NCI-H82 treated with DMSO at 0.1 percent for 48 hours (cell line): ENCODE measurements at regions not wholly inside any gene's neighbourhood (a gene's known extent, or its start where the extent isn't known, plus 50 kb on each side); places are given as distances from the start of the nearest gene placed in this dataset.

ENCODE experiments used
- DNase-seq: peaks from one replicate; lab custom pipeline; 2025; ENCODE audit not compliant: unreplicated experiment; lab: John Stamatoyannopoulos, UW

GRCh38 chr12:41936333-41936732 is 208.3 kb downstream of the GXYLT1 start:
- no peak for DNase-seq

DNA sequence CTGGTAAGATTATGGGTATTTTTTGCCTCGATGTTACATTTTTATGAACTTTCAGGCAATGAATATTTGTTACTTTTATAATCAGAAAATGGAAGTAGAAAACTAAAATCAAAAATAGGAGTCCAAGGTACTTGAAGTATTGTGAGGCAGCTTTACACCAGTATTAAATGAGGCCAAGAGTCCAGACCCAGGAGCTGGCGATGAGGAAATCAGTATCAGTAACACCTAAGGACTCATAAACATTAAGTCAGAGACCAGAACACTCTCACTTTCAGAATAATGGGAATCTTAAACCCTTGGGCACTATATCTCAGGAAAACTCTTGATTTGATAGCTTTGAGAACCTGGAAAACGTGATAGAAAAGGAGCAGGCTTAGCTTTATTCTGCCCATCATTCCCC is 208.8 kb downstream of the GXYLT1 start:
- DNase-seq, result no peak

GRCh38 chr12:41932470-41932991 is 212.1 kb downstream of the GXYLT1 start:
- no peak for DNase-seq

DNA sequence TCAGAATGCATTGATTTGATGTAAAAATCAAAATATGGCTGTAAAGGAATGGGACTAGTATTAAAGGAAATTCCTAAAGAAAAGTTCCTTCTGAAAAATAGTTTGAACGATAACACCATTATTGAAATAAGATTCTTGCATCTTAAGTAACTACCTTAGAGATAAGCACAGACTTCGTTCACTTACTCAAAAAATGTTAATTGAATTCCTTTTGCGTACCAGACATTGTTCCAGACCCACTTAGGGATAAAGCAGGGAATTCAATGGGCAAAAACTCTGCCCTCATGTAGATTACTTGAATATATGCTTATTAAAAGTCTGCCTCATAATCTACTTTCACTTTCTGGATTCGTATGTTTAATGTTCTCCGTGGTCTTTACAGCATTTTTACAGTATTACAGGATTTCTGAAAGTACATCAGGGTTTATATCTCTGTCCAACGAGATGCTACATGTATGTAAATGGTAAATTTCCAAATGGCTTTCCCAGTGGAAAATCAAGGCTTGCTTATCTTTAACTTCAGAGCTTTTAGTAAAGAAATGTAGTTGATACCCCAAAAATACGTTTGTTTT is 213.7 kb downstream of the GXYLT1 start:
- DNase-seq, result no peak

DNA sequence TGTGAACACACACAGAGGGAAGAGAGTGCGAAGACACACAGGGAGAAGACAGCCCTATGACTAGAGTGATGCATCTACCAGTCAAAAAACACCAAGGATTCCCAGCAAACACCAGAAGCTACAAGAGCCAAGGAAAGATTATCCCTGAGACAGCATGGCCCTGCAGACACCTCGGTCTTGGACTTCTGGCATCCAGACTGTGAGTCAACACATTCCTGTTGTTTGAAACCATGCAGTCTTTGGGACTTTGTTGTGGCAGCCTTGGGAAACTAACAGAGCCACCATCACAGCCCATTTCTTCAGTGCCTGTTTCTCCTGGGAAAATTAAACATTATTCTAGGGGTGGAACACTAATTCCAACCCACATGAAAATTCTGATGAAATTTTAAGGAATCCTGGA is 220.6 kb downstream of the GXYLT1 start:
- DNase-seq, result no peak

GRCh38 chr12:41923351-41923750 is 221.3 kb downstream of the GXYLT1 start:
- no peak for DNase-seq

DNA sequence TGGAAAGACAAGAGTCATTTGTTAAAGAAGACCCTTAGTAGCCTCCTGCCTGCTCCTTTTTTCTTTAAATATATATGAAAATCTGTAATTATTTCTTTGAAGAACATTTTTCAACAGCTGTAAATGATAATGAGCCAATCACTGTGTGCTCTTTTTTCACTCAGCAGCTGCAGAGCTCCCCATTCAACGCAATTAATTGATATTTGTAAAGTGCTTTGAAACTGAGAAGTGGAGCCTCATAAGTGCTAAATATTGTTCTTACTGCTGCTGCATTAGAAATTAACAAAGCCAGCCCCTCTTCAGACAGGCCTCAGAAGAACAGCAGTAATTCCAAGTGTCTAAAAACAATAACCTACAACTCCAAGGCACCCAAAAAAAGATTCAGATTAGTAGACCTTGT is 224.3 kb downstream of the GXYLT1 start:
- no peak for DNase-seq

DNA sequence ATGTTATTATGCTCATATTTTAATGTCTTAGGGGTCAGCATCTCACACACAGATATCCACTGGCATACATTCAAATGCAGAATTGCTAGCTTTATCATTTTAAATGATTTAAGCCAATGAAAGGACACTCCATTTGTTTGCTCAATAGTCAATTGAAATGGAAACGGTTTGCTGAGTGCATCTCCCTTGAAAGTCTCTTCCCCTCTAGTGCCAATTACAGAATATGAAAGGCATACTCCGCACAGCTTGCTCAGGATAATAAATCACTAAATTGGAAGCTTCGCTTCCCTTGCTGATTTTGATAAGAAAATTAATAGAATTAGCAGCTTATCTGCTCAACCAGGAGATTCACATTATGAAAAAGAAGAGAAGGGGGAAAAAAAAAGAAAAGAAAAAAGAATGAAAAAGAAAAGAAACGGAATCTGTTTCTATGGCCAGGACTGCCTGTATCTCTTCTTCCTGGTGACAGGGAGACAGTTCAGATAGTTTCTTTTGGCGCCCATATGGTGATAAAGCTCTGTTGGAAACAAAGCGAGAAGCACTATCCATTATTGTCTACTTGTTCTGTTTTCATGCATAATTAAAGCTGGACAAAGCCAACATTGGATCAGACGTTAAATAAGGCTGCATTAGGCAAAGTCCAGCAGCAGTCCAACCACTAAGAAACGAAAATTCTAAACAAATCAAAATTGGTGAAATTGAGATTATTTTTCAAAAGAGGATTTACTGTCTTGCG is 225.0 kb downstream of the GXYLT1 start:
- no peak for DNase-seq

DNA sequence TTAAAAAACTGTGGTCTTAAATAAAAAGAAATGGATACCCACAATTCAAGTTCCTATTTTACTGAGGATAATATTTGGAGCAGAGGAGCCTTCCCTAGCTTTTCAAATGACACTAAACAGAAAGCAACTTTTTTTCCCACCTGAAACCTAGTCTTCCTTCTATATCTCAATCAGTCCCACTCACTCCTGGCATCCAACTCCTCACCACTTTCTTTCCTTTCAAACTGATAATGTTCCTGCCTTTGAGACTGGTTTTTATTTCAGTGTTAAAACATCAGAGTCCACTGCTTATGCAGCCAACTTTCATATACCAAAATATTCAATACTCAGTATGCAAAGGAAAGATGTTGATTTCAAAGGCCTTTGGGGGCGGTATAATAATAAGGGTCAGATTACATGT is 225.6 kb downstream of the GXYLT1 start:
- no peak for DNase-seq

DNA sequence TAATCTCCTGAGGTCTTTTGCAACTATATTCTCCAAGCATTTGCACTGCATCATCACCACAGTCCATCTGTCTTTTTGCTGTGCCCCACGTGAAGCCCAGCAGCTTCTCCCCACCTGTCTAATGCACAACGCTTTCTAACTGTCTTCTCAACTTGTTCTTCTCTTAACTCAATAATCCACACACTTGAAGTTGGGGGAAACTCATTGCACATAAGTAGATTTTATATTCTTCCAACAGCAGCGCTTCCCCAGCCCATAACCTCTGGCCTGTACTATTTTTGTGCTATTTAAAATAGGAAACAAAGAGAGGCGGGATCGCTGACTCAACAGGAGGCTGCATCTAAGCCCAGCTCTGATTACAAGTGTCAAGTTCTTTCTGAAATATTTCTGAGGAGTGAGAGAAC is 226.7 kb downstream of the GXYLT1 start:
- DNase-seq, result peak; percentile 28

- DNase-seq, result no peak
These were observed 227.5 kb downstream of the GXYLT1 start for GRCh38 chr12:41917181-41917580.

GRCh38 chr12:41910578-41911320 is 233.9 kb downstream of the GXYLT1 start:
- no peak for DNase-seq

GRCh38 chr12:41908206-41908605 is 236.5 kb downstream of the GXYLT1 start:
- DNase-seq, result no peak

GRCh38 chr12:41907550-41907949 is 237.1 kb downstream of the GXYLT1 start:
- no peak for DNase-seq

- peak; percentile 47 for DNase-seq
These were observed 237.7 kb downstream of the GXYLT1 start for GRCh38 chr12:41907021-41907420.

GRCh38 chr12:41905759-41906297 is 238.8 kb downstream of the GXYLT1 start:
- no peak for DNase-seq

GRCh38 chr12:41905073-41905758 is 239.5 kb downstream of the GXYLT1 start:
- DNase-seq, result peak; percentile 53

DNA sequence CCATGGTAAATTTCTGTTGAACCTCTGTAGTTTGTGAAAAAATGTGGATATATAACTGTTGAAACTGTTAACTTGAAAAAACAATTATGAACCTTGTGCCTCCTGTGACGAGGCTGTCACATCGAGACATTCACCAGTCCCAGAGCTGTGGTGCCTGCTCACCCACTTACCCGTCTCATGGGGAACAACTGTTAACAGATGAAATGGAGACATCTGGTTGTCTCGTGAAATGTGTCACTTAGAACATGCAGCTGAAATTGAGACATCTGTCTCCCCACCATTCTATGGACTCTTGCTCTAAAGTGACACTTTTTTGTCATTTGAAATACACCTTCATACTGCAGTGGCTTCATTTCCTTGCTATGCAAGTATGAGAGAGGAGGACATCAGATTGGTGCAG is 240.6 kb downstream of the GXYLT1 start:
- no peak for DNase-seq

DNA sequence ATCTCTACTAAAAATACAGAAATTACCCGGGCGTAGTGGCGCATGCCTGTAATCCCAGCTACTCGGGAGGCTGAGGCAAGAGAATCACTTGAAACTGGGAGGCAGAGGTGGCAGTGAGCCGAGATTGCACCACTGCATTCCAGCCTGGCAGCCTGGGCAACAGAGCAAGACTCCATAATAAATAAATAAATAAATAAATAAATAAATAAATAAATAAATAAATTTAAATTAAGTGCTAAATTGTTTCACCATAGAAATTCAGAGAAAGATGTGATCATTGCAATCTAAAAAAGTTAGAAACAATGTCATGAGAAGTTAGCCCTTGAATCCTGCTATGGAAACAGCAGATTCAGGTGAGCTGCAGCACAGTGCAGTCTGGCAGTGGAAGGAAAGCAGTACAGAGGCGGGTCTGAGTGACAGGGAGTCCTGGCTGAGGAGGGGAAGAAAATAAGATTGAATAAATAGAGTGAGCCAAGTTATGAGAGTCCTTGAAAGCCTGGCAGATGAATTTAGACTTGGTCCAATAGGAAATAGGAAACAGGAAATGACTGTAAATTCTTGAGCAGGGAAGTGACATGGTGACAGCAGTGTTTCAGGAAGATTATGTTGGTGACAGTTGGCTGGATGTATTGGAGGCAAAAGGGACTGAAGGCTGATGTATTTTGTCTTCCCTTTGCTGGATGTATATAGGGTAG is 241.5 kb downstream of the GXYLT1 start:
- DNase-seq, result peak; percentile 18

- DNase-seq, result no peak
These were observed 245.1 kb downstream of the GXYLT1 start for GRCh38 chr12:41899577-41899976.

- DNase-seq, result no peak
These were observed 247.1 kb downstream of the GXYLT1 start for GRCh38 chr12:41897593-41897992.
